GM18505 (cell line): ENCODE measurements at regions not wholly inside any gene's neighbourhood (a gene's known extent, or its start where the extent isn't known, plus 50 kb on each side); places are given as distances from the start of the nearest gene placed in this dataset.

ENCODE experiments used
- ATAC-seq: cut with Tn5 transposase; IDR thresholded peaks from one replicate; pipeline ENCODE4 v1.9.1; 2021; ENCODE audit not compliant: unreplicated experiment
- POLR2A ChIP-seq: IDR thresholded peaks from 4 replicates; pipeline ENCODE4 v1.6.1; 2011; ENCODE audit warnings: borderline replicate concordance; ENCODE audit not compliant: insufficient read depth, insufficient read length; ENCODE audit errors: extremely low read depth

DNA sequence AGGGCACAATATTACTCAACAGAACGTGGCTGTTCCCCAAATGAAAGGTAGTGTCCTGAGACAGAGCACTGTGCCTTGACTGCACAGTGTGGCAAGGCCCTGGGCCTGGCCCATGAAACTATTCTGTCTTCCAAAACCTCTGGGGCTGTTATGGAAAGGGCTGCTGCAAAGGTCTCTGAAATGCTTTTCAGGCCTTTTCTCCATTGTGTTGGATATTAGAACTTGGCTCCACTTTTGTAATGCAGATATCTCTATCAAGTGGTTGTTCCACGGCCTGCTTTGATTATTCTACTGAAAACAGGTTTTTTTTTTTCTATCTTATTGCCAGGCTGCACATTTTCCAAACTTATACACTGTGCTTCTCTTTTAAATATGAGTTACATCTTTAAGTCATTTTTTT, 777.5 kb upstream of the TYRP1 start:
- no peak for ATAC-seq
- TF ChIP-seq POLR2A = no peak

DNA sequence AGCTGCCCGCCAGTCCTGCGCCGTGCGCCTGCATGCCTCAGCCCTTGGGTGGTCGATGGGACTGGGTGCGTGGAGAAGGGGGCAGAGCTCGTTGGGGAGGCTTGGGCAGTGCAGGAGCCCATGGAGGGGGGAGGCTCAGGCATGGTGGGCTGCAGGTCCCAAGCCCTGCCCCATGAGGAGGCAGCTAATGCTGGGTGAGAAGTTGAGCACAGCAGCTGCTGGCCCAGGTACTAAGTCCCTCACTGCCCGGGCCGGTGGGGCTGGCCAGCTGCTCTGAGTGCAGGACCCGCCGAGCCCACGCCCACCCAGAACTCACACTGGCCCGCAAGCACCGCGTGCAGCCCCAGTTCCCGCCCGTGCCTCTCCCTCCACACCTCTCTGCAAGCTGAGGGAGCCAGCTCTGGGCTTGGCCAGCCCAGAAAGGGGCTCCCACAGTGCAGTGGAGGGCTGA, 764.3 kb upstream of the TYRP1 start:
- TF ChIP-seq POLR2A = no peak
- no peak for ATAC-seq

DNA sequence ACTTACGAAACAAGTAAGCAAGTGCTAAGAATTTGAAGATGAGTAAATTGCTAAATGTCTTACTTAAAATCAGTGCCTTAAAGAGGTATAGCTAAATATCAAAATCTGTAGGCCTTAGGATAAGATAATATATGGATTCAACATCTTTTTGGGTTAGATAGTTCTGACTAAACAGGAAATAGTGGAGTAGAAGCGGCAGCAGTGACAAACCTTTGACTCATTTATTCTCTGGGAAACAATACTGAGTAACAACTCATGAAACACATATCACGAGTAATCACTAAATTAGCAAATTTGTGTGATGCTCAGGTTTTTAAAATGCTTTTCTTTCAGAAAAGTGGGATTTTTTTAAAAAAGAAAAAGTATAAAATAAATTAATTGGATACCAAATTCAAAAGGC, 762.1 kb upstream of the TYRP1 start:
- no peak for ATAC-seq
- TF ChIP-seq POLR2A = no peak

DNA sequence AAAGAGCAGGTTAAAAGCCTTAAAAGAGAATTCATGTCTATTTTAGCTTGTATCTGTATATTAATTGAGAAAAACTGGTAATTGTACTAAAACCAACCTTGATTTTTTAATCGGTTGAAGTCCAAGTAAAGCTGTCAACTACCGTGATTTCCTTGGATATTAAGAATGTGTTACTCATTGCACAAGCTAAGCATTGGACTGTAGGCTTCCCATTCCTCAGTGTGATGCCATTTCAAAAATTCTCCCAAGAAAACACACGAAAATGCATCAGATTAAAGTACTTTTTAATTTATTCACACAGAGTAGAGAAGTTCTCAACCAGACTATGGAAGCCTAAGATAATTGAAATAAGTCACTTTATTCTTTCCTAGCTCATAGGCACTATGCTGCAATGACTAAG, 761.4 kb upstream of the TYRP1 start:
- no peak for TF ChIP-seq POLR2A
- no peak for ATAC-seq

DNA sequence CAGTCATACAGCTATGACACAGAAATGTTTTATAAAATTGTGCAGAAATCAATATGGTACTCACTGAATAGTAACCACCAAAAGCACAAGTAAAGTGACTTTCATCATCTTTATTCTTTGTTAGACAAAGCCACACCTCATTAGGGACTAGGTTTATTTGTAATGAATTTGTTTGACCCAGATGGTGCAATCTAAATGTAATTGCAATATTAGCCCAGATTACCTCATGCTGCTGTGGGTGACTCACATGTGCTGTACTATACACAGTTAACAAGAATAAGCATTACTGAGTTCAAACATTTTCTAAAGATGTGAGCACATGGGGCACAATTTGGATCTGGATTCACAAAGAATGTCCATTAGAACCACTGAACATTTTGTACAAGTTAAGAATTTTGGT, 759.3 kb upstream of the TYRP1 start:
- TF ChIP-seq POLR2A = no peak
- no peak for ATAC-seq

DNA sequence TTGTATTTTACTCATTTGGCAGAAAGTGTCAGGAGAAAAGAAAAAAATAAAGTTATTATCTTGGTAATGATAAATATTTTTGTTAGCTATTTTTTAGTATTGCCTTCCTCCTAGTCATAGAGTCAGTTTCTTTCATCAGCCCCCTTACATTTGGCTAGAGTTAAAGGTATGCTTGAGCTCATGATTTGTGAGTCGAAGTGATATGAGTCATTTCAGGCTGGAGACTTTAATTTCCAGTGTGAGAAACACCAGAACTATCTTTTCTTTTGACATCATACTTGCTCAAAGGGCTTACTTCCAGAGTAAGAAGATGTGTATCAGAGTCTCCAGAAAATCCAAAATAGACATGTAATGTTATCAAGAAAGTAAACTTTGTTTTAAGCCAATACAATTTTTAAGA, 746.7 kb upstream of the TYRP1 start:
- no peak for TF ChIP-seq POLR2A
- ATAC-seq = no peak

DNA sequence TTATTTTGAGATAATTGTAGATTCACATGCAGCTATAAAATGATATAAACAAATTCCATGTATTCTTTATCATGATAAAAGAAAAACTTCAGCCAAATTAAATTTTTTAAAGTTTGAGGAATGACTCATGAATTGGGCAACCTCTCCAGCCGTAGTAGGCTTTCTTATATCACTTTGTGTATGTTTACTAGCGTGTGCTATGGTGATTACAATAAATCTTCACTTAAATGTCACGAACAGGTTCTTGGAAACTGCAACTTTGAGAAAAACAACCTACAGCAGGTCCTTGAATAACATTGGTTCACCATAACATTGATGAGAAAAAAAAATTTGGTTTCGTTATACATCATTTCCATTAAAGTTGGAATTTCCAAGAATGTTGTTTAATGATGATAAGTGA, 730.9 kb upstream of the TYRP1 start:
- TF ChIP-seq POLR2A = no peak
- ATAC-seq = no peak

DNA sequence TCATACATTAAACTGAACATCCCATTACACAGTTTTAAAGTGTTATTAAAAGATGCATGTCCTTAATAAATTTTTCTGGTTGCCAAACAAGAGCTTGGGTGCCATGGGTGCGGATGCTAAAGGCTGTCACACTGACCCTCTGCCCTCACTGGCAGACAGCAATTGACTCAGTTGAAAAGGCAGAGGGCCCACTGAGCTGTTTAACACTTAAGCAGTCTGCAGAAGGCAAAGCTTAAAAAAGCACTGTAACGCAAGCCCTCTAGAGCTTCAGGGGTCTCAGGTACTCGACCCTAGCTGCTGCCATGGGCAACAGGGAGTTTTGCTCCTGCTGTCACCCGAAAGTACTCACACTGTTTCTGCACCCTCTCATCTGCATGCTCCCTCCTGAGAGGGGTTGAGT, 726.4 kb upstream of the TYRP1 start:
- no peak for ATAC-seq
- TF ChIP-seq POLR2A = no peak

DNA sequence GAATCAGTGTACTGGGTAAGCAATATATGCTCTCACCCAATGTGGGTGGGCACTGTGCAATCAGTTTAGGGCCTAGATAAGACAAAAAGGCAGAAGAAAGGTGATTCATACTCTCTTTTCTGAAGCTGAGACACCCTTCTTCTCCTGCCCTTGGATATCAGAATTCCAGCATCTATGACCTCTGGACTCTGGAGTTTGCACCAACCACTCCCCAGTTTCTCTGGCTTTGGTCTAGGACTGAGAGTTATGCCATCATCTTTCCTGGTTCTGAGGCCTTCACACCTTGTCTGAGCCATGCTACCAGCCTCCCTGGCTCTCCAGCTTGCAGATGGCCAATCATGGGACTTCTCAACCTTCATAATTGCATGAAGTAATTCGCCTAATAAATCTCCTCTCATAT, 724.6 kb upstream of the TYRP1 start:
- no peak for TF ChIP-seq POLR2A
- ATAC-seq = no peak

DNA sequence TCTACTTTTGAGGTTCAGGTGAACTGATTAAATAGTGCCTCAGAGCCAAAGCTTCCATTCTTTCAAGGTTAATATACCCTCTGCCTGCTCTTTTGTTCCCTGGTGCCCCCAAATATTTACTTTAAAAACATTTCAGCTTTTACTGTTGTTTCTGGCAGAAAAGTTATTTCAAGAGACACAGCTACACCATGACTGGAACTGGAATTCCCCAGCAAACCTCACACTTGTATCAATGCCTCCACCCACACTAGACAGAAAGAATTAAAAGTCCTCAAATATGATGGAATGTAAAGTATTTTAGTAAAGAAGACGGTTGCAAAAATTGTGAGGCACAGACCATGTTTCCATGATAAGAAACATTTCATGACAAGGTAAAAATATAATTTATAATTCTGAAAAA, 720.2 kb upstream of the TYRP1 start:
- TF ChIP-seq POLR2A = no peak
- no peak for ATAC-seq

DNA sequence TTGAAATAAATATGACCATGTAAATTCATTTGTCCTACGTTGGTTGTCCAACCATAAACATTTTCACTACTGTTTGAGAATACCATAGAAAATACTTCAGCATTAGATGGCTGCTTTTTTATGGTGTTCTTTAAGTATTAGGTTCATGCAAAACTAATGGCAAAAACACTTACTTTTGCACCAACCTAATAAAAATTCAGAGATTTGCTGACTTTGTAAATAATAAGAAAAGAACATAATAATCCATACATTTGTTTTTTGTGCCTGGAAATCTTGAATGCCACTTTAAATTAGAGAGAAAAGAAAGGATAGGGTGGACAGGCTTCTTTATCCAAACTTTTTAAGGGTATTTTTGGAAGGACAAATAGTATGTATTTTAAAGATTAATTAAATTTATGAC, 719.7 kb upstream of the TYRP1 start:
- no peak for ATAC-seq
- TF ChIP-seq POLR2A = no peak

DNA sequence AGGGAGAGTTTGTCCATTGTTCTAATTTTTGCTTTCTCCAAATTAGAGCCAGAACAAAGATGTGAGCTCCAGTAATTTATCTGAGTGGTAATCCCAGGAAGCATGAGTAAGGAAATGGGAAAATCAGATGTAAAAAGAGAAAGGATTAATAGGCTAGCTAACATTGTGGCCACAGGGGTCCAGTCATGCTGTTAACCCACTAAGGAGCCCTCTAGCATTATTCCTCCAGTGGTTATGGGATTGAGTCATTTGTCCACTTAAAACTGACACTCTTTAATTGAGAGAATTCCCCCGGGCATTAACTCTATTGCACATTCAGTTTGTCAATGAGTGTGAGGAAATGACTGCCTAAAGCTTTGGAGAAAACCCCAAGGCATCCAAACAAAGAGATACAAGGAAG, 700.3 kb upstream of the TYRP1 start:
- ATAC-seq = no peak
- TF ChIP-seq POLR2A = no peak

DNA sequence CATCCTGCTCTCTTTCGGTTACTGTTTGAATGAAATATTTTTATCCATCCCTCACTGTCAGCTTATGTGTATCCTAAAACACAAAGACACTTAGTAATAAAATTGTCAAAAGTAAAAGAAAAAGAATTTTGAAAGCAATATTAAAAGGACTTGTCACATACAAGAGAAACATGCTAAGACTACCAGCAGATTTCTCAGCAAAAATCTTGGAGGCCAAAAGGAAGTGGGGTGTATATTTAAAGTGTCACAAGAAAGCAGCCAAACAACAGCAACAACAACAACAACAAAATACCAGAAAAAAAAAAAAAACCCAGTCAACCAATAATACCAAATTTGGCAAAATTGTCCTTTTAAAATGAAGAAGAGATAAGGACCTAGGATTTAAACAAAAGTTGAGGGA, 678.7 kb upstream of the TYRP1 start:
- ATAC-seq = no peak

DNA sequence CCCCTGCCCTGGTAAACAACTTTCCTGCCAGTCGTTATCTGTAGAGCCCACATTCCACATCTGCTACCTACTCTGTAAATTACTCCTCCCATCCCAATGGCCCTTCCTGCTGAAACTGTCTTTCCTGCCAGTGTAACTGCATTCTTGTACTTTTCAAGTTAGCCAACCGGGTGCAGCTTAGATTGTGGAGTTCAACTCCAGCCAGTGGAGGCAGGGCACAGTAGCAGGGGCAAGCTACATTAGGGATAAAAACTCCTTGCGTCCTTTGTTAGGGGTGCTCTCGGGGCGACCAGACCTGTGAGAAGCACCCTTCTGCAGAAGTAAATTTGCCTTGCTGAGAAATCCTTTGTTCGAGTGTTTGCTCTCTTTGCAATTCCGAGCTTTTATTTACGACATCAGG, 639.0 kb upstream of the TYRP1 start:
- no peak for TF ChIP-seq POLR2A
- ATAC-seq = no peak

More for the DNA sequence above, 678.7 kb upstream of the TYRP1 start:
- TF ChIP-seq POLR2A = no peak

DNA sequence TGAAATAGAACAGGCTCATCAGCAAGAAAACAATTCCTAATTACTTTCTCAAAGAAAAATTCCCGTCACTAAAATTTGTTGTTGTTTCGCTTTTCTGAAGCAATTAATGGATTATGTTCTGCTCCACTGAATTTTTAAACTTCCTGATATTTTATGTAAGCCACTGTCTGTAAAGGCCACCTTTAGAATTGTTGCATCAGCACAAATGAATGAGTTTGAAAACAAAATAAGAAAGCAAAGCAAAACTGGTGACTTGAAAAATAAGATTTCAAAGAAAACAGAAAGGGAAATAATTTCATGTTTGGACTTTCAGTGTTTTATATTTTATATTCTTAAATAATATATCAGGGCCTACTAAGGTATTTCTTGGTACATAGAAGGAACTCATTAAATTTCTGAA, 636.3 kb upstream of the TYRP1 start:
- ATAC-seq = no peak
- TF ChIP-seq POLR2A = no peak

DNA sequence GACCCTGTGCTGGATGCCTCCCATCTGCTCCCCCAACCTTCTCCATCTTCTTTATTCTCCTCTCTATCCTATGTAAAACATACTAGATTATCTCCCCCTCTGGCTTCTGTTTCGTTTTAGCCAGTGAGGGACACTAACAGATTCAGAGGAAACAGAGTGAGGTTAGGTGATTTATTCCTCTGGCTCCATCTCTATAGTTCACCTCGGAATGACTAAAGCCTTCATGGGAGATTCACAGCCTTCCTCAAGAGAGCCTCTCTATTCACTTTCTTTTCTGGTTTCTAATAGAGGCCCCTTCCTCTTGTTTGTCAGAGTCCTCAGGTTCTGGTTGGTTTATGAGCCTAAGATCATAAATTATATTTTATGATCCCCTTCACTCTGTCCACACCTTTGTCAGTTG, 633.1 kb upstream of the TYRP1 start:
- ATAC-seq = no peak

DNA sequence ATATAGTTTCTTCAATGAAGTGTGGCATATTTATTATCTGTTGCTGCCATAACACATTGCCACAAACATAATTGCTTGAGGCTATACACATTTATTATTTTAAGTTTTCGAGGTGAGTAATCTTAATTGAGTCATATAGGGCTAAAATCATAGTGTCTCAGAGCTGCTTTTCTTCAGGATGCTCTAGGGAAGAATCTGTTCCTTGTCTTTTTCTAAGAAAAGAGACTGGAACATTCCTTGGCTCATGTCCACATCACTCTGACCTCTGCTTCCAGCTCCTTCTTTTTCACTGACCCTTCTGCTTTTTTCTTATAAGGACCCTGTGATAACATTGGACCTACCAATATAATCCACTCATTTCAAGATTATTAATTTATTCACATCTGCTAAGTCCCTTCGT, 632.4 kb upstream of the TYRP1 start:
- TF ChIP-seq POLR2A = no peak
- ATAC-seq = no peak

More for the DNA sequence above, 633.1 kb upstream of the TYRP1 start:
- no peak for TF ChIP-seq POLR2A

DNA sequence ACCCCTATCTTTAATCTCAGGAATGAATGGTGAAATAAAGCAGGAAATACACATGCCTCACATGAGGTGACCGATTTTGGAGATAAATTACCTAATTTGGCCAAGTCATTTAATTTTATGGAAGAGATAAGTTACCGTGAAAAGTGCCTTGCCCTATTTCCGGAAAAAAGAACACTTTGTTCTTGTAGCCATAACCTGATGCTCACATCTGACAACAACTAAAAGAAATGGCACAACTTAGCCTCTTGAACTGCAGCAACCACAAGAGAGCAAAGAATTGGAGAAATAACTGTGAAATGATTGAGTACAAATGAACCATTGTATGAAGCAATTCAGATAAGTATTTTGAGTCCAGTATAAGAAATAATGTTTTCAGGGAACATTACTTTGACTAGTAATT, 628.1 kb upstream of the TYRP1 start:
- TF ChIP-seq POLR2A = no peak
- ATAC-seq = no peak
